Keratinocyte (primary cell): ENCODE measurements at regions not wholly inside any gene's neighbourhood (a gene's known extent, or its start where the extent isn't known, plus 50 kb on each side); places are given as distances from the start of the nearest gene placed in this dataset.

Source experiments
- DNase-seq: peaks from one replicate; pipeline ENCODE4 v3.0.0-alpha.2; 2011; ENCODE audit warnings: low read depth, missing footprints, low spot score
- FAIRE-seq: peaks from 2 replicates; lab custom pipeline; 2011; peaks lifted over from hg19 to GRCh38; lab: Jason Lieb, UNC
- H2AFZ ChIP-seq: 2 replicates; pipeline ENCODE4 v1.6.0; 2012; ENCODE audit warnings: low read length, control low read depth, inconsistent platforms; ENCODE audit not compliant: control insufficient read depth
- H3K27ac ChIP-seq: 2 replicates; pipeline ENCODE4 v1.5.1; 2011; ENCODE audit warnings: low read length; ENCODE audit not compliant: control insufficient read depth, insufficient read depth
- H3K27me3 ChIP-seq: 3 replicates; pipeline ENCODE4 v1.6.0; 2011; ENCODE audit warnings: low read length; ENCODE audit not compliant: control insufficient read depth, insufficient read depth; ENCODE audit errors: extremely low read depth
- H3K36me3 ChIP-seq, 2 experiments: 2 replicates in 1 of 2; 3 replicates in 1 of 2; pipeline ENCODE4 v1.5.1; 2011; ENCODE audit warnings: low read length in 2 of 2, mild to moderate bottlenecking in 1 of 2; ENCODE audit not compliant: control insufficient read depth in 2 of 2, insufficient read depth in 2 of 2; ENCODE audit errors: extremely low read depth in 1 of 2
- H3K4me1 ChIP-seq: 3 replicates; pipeline ENCODE4 v1.5.1; 2011; ENCODE audit warnings: low read length; ENCODE audit not compliant: control insufficient read depth, insufficient read depth; ENCODE audit errors: extremely low read depth
- H3K4me2 ChIP-seq: 3 replicates; pipeline ENCODE4 v1.6.0; 2011; ENCODE audit warnings: low read depth, low read length; ENCODE audit not compliant: control insufficient read depth, insufficient read depth; ENCODE audit errors: extremely low read depth
- H3K4me3 ChIP-seq, 3 experiments: fragments of 200-600 bp in 1 of 3; sonication (generic) in 1 of 3; 2 replicates in 2 of 3; 3 replicates in 1 of 3; pipeline ENCODE4 v1.5.1; 2011 to 2016; ENCODE audit warnings: low read length in 3 of 3, mild to moderate bottlenecking in 3 of 3, control low read depth in 2 of 3, inconsistent platforms in 1 of 3, low read depth in 1 of 3, mixed read lengths in 1 of 3, mixed run types in 1 of 3, moderate library complexity in 1 of 3; ENCODE audit not compliant: control insufficient read depth in 2 of 3, insufficient read depth in 2 of 3; ENCODE audit errors: extremely low read depth in 1 of 3
- H3K79me2 ChIP-seq: 2 replicates; pipeline ENCODE4 v1.6.0; 2012; ENCODE audit warnings: low read length; ENCODE audit not compliant: control insufficient read depth, insufficient read depth
- H3K9ac ChIP-seq: 3 replicates; pipeline ENCODE4 v1.6.0; 2011; ENCODE audit warnings: low read length; ENCODE audit not compliant: control insufficient read depth, insufficient read depth; ENCODE audit errors: extremely low read depth
- H3K9me1 ChIP-seq: 3 replicates; pipeline ENCODE4 v1.6.0; 2011; ENCODE audit warnings: low read length; ENCODE audit not compliant: control insufficient read depth, insufficient read depth; ENCODE audit errors: extremely low read depth
- H3K9me3 ChIP-seq: 2 replicates; pipeline ENCODE4 v1.5.1; 2012; ENCODE audit warnings: low read depth, low read length; ENCODE audit not compliant: control insufficient read depth
- H4K20me1 ChIP-seq: 3 replicates; pipeline ENCODE4 v1.6.0; 2011; ENCODE audit warnings: low read length; ENCODE audit not compliant: control insufficient read depth, insufficient read depth; ENCODE audit errors: extremely low read depth
- CTCF ChIP-seq, 3 experiments: IDR thresholded peaks in 1 of 3; conservative IDR thresholded peaks in 1 of 3; optimal IDR thresholded peaks in 1 of 3; 2 replicates in 2 of 3; 3 replicates in 1 of 3; pipeline versions ENCODE3 to v1.5.1; 2011; ENCODE audit warnings: low read length in 3 of 3, mild to moderate bottlenecking in 3 of 3, moderate library complexity in 2 of 3, control low read depth in 1 of 3, inconsistent platforms in 1 of 3; ENCODE audit not compliant: insufficient read depth in 2 of 3; ENCODE audit errors: extremely low read depth in 1 of 3
- EZH2 ChIP-seq: IDR thresholded peaks from one replicate; pipeline ENCODE4 v1.6.1; 2012; ENCODE audit warnings: inconsistent platforms, mild to moderate bottlenecking, low read length, moderate library complexity
- dilution Hi-C: fragments of 300-500 bp; cut with MboI; formaldehyde crosslinking; loops from one replicate; pipeline ENCODE4 v1.7.0; 2020; ENCODE audit warnings: low sequenced_read_pairs; ENCODE audit not compliant: extremely low pct_ligation_motif_present

DNA sequence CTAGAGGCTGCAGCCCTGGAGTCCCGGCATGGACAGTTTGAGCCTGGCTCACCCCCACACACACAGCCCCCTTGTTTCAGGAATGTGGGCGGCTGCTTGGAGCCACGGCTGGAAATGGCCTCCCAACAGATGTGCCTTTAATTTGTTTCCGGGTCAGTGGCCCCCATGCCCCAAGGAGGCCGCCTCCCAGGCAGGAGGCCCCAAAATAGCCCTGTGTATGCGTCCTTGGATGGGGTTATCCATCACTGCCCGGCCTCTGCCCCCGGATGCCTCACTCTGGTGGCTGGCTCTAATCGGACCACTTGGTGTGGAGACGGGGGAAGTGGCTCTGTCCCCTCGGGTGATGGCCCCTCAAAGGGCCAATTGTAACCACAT is 151.9 kb upstream of the MYCN start:
- DNase-seq (no peak), FAIRE-seq (no peak)
- TF ChIP-seq CTCF (optimal IDR thresholded peaks at IDR 0.05 in 1 of 3, IDR thresholded peaks at IDR 0.05 in 1 of 3, conservative IDR thresholded peaks at IDR 0.05 in 1 of 3; ENCODE audit: extremely low read depth in 1 of 3, insufficient read depth in 2 of 3, low read length in 3 of 3) = no peak
- TF ChIP-seq EZH2 = no peak
- Histone ChIP-seq H2AFZ (no peak overlapping the region), H3K9me3 (no peaks in the 10 kb centered on the region), H3K4me1 (no peaks in the 10 kb centered on the region), H3K4me2 (no peak overlapping the region), H3K9me1 (no peaks in the 10 kb centered on the region), H3K36me3 (no peaks in the 10 kb centered on the region), H3K79me2 (no peaks in the 10 kb centered on the region), H3K9ac (no peak overlapping the region), H4K20me1 (no peaks in the 10 kb centered on the region), H3K4me3 (no peak overlapping the region), H3K27me3 (no peaks in the 10 kb centered on the region), H3K27ac (no peak overlapping the region)
- dilution Hi-C loops = no loop called here

- Histone ChIP-seq H3K27me3 (no peaks in the 10 kb centered on the region), H3K4me1 (no peaks in the 10 kb centered on the region), H3K4me3 (no peak overlapping the region), H2AFZ (no peak overlapping the region), H3K36me3 (no peaks in the 10 kb centered on the region), H3K79me2 (no peaks in the 10 kb centered on the region), H4K20me1 (no peaks in the 10 kb centered on the region), H3K9me1 (no peaks in the 10 kb centered on the region), H3K9ac (no peak overlapping the region), H3K27ac (no peak overlapping the region), H3K9me3 (no peaks in the 10 kb centered on the region), H3K4me2 (no peak overlapping the region)
- dilution Hi-C loops = no loop called here
- TF ChIP-seq EZH2 (no peak), CTCF (optimal IDR thresholded peaks at IDR 0.05 in 1 of 3, IDR thresholded peaks at IDR 0.05 in 1 of 3, conservative IDR thresholded peaks at IDR 0.05 in 1 of 3; ENCODE audit: extremely low read depth in 1 of 3, insufficient read depth in 2 of 3, low read length in 3 of 3) (no peak)
- FAIRE-seq (no peak), DNase-seq (no peak)
Measured at GRCh38 chr2:15788830-15789229, 151.5 kb upstream of the MYCN start.
